ENCODE measurements at regions not wholly inside any gene's neighbourhood (a gene's known extent, or its start where the extent isn't known, plus 50 kb on each side); places are given as distances from the start of the nearest gene placed in this dataset.
A peak's percentile ranks its signal among the peaks of the same experiment; 100 is the strongest.

GRCh38 chr9:80077059-80077458, 505.3 kb downstream of the TLE4 start:
- TF ChIP-seq EP300 (IDR thresholded peaks at IDR 0.05) (no peak), POLR2A (IDR thresholded peaks at IDR 0.05; ENCODE audit: low read depth) (no peak), CTCF (IDR thresholded peaks at IDR 0.05) (no peak), POLR2AphosphoS5 (IDR thresholded peaks at IDR 0.05) (no peak)
- no peak overlapping the region for H3K27ac ChIP-seq (replicated peaks in 1 of 4)
- no peaks in the 10 kb centered on the region for H3K9me3 ChIP-seq
- peaks cover 2 to 21% (median 11%) of the 10 kb centered on the region in 4 donors for H3K4me1 ChIP-seq
- H3K27me3 ChIP-seq, result no peaks in the 10 kb centered on the region
- H3K4me3 ChIP-seq, result no peak overlapping the region
- intact Hi-C loops (cut with DNase I), result no loop called here
- no peaks in the 10 kb centered on the region for H3K36me3 ChIP-seq
- 96% methylated on average over 3 of the region's 3 CpGs for WGBS
- DNase-seq (ENCODE audit: extremely low spot score), result no peak

GRCh38 chr9:80076162-80076561, 504.4 kb downstream of the TLE4 start:
- WGBS, result 82% methylated on average over 4 of the region's 4 CpGs
- no peak for DNase-seq (ENCODE audit: extremely low spot score)
- H3K27ac ChIP-seq (replicated peaks in 1 of 4), result no peak overlapping the region
- no peak overlapping the region for H3K4me3 ChIP-seq
- H3K36me3 ChIP-seq, result no peaks in the 10 kb centered on the region
- H3K4me1 ChIP-seq, result peaks cover 2 to 21% (median 11%) of the 10 kb centered on the region in 4 donors
- no peaks in the 10 kb centered on the region for H3K27me3 ChIP-seq
- TF ChIP-seq POLR2A (IDR thresholded peaks at IDR 0.05; ENCODE audit: low read depth), result no peak
- TF ChIP-seq CTCF (IDR thresholded peaks at IDR 0.05), result no peak
- no peak for TF ChIP-seq POLR2AphosphoS5 (IDR thresholded peaks at IDR 0.05)
- TF ChIP-seq EP300 (IDR thresholded peaks at IDR 0.05), result no peak
- H3K9me3 ChIP-seq, result no peaks in the 10 kb centered on the region
- intact Hi-C loops (cut with DNase I), result no loop called here

GRCh38 chr9:80074439-80074838, 502.7 kb downstream of the TLE4 start:
- peaks cover 2 to 21% (median 11%) of the 10 kb centered on the region in 4 donors for H3K4me1 ChIP-seq
- H3K36me3 ChIP-seq, result no peaks in the 10 kb centered on the region
- peak overlapping the region in 2 of 4 donors; percentile 0 to 31 for H3K27ac ChIP-seq (replicated peaks in 1 of 4)
- TF ChIP-seq POLR2AphosphoS5 (IDR thresholded peaks at IDR 0.05) (no peak), EP300 (IDR thresholded peaks at IDR 0.05) (no peak), CTCF (IDR thresholded peaks at IDR 0.05) (no peak), POLR2A (IDR thresholded peaks at IDR 0.05; ENCODE audit: low read depth) (no peak)
- no peaks in the 10 kb centered on the region for H3K9me3 ChIP-seq
- intact Hi-C loops (cut with DNase I), result no loop called here
- H3K27me3 ChIP-seq, result no peaks in the 10 kb centered on the region
- no peak for DNase-seq (ENCODE audit: extremely low spot score)
- H3K4me3 ChIP-seq, result no peak overlapping the region
- WGBS, result 36% methylated on average over 5 of the region's 5 CpGs

- 92% methylated on average over 3 of the region's 3 CpGs for WGBS
- no peaks in the 10 kb centered on the region for H3K9me3 ChIP-seq
- TF ChIP-seq POLR2AphosphoS5 (IDR thresholded peaks at IDR 0.05) (no peak), CTCF (IDR thresholded peaks at IDR 0.05) (no peak), POLR2A (IDR thresholded peaks at IDR 0.05; ENCODE audit: low read depth) (no peak), EP300 (IDR thresholded peaks at IDR 0.05) (no peak)
- H3K36me3 ChIP-seq, result no peaks in the 10 kb centered on the region
- intact Hi-C loops (cut with DNase I), result no loop called here
- H3K27me3 ChIP-seq, result no peaks in the 10 kb centered on the region
- no peak overlapping the region for H3K4me3 ChIP-seq
- no peak overlapping the region for H3K27ac ChIP-seq (replicated peaks in 1 of 4)
- no peak for DNase-seq (ENCODE audit: extremely low spot score)
- H3K4me1 ChIP-seq, result peaks cover 2 to 21% (median 11%) of the 10 kb centered on the region in 4 donors
Observed at GRCh38 chr9:80072451-80072850, 500.7 kb downstream of the TLE4 start.

GRCh38 chr9:80070071-80070742, 498.4 kb downstream of the TLE4 start:
- no peak for DNase-seq (ENCODE audit: extremely low spot score)
- peaks cover 2 to 19% (median 11%) of the 10 kb centered on the region in 4 donors for H3K4me1 ChIP-seq
- no peaks in the 10 kb centered on the region for H3K27me3 ChIP-seq
- no peaks in the 10 kb centered on the region for H3K9me3 ChIP-seq
- TF ChIP-seq POLR2A (IDR thresholded peaks at IDR 0.05; ENCODE audit: low read depth) (no peak), POLR2AphosphoS5 (IDR thresholded peaks at IDR 0.05) (no peak)
- no peak overlapping the region for H3K27ac ChIP-seq (replicated peaks in 1 of 4)
- 88% methylated on average over 3 of the region's 3 CpGs for WGBS
- no peaks in the 10 kb centered on the region for H3K36me3 ChIP-seq
- no peak overlapping the region for H3K4me3 ChIP-seq
- intact Hi-C loops (cut with DNase I), result no loop called here
